ENCODE measurements at regions not wholly inside any gene's neighbourhood (a gene's known extent, or its start where the extent isn't known, plus 50 kb on each side); places are given as distances from the start of the nearest gene placed in this dataset.
"Not testable (repeated sequence)": the region's sequence is repeated elsewhere in the genome, so short reads cannot be mapped to it uniquely, and the experiment has no call there.

DNA sequence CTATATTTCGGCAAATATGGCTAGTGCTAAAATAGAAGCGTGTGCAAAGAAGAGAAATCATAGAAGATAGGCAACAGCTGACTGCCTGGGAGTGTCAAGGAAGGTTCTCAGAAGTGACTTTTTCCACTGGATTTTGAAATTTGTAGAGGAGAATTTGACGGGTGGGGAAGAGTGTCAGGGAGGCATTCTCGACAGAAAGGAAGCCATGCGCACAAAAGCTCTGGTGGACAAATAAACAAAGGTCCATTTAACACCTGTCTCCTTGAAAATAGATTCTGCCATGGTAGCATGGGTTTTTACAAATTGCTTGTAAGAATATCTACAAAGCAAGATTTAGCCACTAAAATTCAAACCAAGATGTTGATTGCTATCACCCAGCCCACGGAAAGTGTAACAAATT, 1081.5 kb downstream of the GALC start:
- no peak for DNase-seq
- intact Hi-C loops (cut with micrococcal nuclease; ENCODE audit: unreplicated experiment): no loop called here
- no peaks in the 10 kb centered on the region for H3K27me3 Mint-ChIP-seq (ENCODE audit: unreplicated experiment)

DNA sequence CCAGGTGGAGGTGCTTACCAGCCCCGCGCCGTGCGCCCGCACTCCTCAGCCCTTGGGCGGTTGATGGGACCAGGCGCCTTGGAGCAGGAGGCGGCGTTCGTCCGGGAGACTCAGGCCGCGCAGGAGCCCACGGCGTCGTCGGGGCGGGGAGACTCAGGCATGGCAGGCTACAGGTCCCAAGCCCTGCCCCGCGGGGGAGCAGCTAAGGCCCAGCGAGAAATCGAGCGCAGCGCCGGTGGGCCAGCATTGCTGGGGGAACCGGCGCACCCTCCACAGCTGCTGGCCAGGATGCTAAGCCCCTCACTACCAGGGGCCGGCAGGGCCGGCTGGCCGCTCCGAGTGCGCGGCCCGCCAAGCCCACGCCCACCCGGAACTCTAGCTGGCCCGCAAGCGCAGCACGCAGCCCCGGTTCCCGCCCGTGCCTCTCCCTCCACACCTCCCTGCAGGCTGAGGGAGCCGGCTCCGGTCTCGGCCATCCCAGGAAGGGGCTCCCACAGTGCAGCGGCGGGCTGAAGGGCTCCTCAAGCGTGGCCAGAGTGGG, 1087.5 kb downstream of the GALC start:
- H3K4me3 Mint-ChIP-seq (ENCODE audit: low read depth, unreplicated experiment); DNase-seq; BruUV-seq (replicated peaks); CTCF ChIA-PET; H3K4me1 Mint-ChIP-seq (ENCODE audit: low read depth, unreplicated experiment); intact Hi-C loops (cut with micrococcal nuclease; ENCODE audit: unreplicated experiment); H3K27me3 Mint-ChIP-seq (ENCODE audit: unreplicated experiment); H3K9me3 Mint-ChIP-seq (ENCODE audit: low read depth, unreplicated experiment); H3K27ac Mint-ChIP-seq (ENCODE audit: unreplicated experiment); H3K36me3 Mint-ChIP-seq (ENCODE audit: insufficient read depth, unreplicated experiment): not testable (repeated sequence)

More for the DNA sequence above, 1081.5 kb downstream of the GALC start:
- CTCF ChIA-PET: no interaction called here
- H3K4me3 Mint-ChIP-seq (ENCODE audit: low read depth, unreplicated experiment): no peak overlapping the region
- TF ChIP-seq, protein P1, sequence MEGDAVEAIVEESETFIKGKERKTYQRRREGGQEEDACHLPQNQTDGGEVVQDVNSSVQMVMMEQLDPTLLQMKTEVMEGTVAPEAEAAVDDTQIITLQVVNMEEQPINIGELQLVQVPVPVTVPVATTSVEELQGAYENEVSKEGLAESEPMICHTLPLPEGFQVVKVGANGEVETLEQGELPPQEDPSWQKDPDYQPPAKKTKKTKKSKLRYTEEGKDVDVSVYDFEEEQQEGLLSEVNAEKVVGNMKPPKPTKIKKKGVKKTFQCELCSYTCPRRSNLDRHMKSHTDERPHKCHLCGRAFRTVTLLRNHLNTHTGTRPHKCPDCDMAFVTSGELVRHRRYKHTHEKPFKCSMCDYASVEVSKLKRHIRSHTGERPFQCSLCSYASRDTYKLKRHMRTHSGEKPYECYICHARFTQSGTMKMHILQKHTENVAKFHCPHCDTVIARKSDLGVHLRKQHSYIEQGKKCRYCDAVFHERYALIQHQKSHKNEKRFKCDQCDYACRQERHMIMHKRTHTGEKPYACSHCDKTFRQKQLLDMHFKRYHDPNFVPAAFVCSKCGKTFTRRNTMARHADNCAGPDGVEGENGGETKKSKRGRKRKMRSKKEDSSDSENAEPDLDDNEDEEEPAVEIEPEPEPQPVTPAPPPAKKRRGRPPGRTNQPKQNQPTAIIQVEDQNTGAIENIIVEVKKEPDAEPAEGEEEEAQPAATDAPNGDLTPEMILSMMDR (IDR thresholded peaks at IDR 0.05; ENCODE audit: unreplicated experiment): no peak
- H3K27ac Mint-ChIP-seq (ENCODE audit: unreplicated experiment): no peak overlapping the region
- no TSS peak for BruUV-seq (replicated peaks)
- H3K9me3 Mint-ChIP-seq (ENCODE audit: low read depth, unreplicated experiment): no peaks in the 10 kb centered on the region
- H3K4me1 Mint-ChIP-seq (ENCODE audit: low read depth, unreplicated experiment): no peaks in the 10 kb centered on the region
- no peaks in the 10 kb centered on the region for H3K36me3 Mint-ChIP-seq (ENCODE audit: insufficient read depth, unreplicated experiment)

- intact Hi-C loops (cut with micrococcal nuclease; ENCODE audit: unreplicated experiment): no loop called here
- Mint-ChIP-seq H3K4me3 (ENCODE audit: low read depth, unreplicated experiment) (no peak overlapping the region), H3K36me3 (ENCODE audit: insufficient read depth, unreplicated experiment) (no peaks in the 10 kb centered on the region), H3K9me3 (ENCODE audit: low read depth, unreplicated experiment) (no peaks in the 10 kb centered on the region), H3K27me3 (ENCODE audit: unreplicated experiment) (no peaks in the 10 kb centered on the region), H3K27ac (ENCODE audit: unreplicated experiment) (no peak overlapping the region), H3K4me1 (ENCODE audit: low read depth, unreplicated experiment) (peaks cover 3% of the 10 kb centered on the region)
- CTCF ChIA-PET: no interaction called here
- TF ChIP-seq, protein P1 (IDR thresholded peaks at IDR 0.05; ENCODE audit: unreplicated experiment): no peak
- no TSS peak for BruUV-seq (replicated peaks)
- DNase-seq: no peak
Measured at GRCh38 chr14:86902176-86902950, 1090.6 kb downstream of the GALC start.

- H3K27me3 Mint-ChIP-seq (ENCODE audit: unreplicated experiment): no peaks in the 10 kb centered on the region
- H3K27ac Mint-ChIP-seq (ENCODE audit: unreplicated experiment): peak overlapping the region; percentile 74
- intact Hi-C loops (cut with micrococcal nuclease; ENCODE audit: unreplicated experiment): loop anchor here (1.0 to 5.0 kb wide), 5 partner anchors 27 to 436 kb away; no protein-coding TSS in a partner anchor
- H3K4me1 Mint-ChIP-seq (ENCODE audit: low read depth, unreplicated experiment): peaks cover 25% of the 10 kb centered on the region
- H3K9me3 Mint-ChIP-seq (ENCODE audit: low read depth, unreplicated experiment): no peaks in the 10 kb centered on the region
- CTCF ChIA-PET: interaction anchor here (0.6 kb wide), 1 partner anchor 132 kb away, joined by 3 read pairs; no protein-coding TSS in a partner anchor
- no peaks in the 10 kb centered on the region for H3K36me3 Mint-ChIP-seq (ENCODE audit: insufficient read depth, unreplicated experiment)
- TF ChIP-seq, protein P1 (IDR thresholded peaks at IDR 0.05; ENCODE audit: unreplicated experiment): no peak
- peak; percentile 11 for DNase-seq
- BruUV-seq (replicated peaks): no TSS peak
- H3K4me3 Mint-ChIP-seq (ENCODE audit: low read depth, unreplicated experiment): no peak overlapping the region
Measured at GRCh38 chr14:86897704-86898513, 1095.1 kb downstream of the GALC start.

All from Calu3 (cell line).